ENCODE measurements at regions not wholly inside any gene's neighbourhood (a gene's known extent, or its start where the extent isn't known, plus 50 kb on each side); places are given as distances from the start of the nearest gene placed in this dataset.

- TF ChIP-seq CTCF (IDR thresholded peaks at IDR 0.05) (no peak), POLR2AphosphoS5 (IDR thresholded peaks at IDR 0.05; ENCODE audit: low read depth, low read length) (no peak), REST (IDR thresholded peaks at IDR 0.05; ENCODE audit: insufficient read depth in 1 of 2, low read depth in 2 of 2, low read length in 1 of 2) (no peak), SIN3A (IDR thresholded peaks at IDR 0.05; ENCODE audit: borderline replicate concordance, insufficient read depth, low read depth, low read length) (no peak), TCF7L2 (IDR thresholded peaks at IDR 0.05; ENCODE audit: low read depth, low read length) (no peak)
Observed at GRCh38 chr10:33107953-33108352, 149.9 kb upstream of the ITGB1 start.
